GM12878 (cell line): ENCODE measurements at regions not wholly inside any gene's neighbourhood (a gene's known extent, or its start where the extent isn't known, plus 50 kb on each side); places are given as distances from the start of the nearest gene placed in this dataset.

Experiments used
- ATAC-seq: fragments of 200-7000 bp; cut with Tn5 transposase; 3 replicates; pipeline ENCODE4 v1.9.1; 2020; ENCODE audit warnings: mild to moderate bottlenecking, moderate library complexity
- BruUV-seq: library from RNA; stranded (reverse); fragments of 400-500 nt; replicated peaks from 2 replicates; lab custom pipeline; 2021; lab: Mats Ljungman, UMichigan
- CTCF ChIA-PET: fragments of 300-600 bp; sonication (Branson Sonifier 250); formaldehyde crosslinking; extraction: SDS; loops from one replicate; lab custom pipeline; 2021; ENCODE audit warnings: inconsistent platforms; lab: Yijun Ruan, JAX
- POLR2A ChIA-PET: fragments of 350-600 bp; formaldehyde crosslinking; extraction: SDS; loops from one replicate; lab custom pipeline; 2021; ENCODE audit warnings: inconsistent platforms; lab: Charles Lee
- RAD21 ChIA-PET: fragments of 300-600 bp; sonication (Branson Sonifier 250); formaldehyde crosslinking; loops from one replicate; lab custom pipeline; 2023; ENCODE audit warnings: antibody characterized with exemption; ENCODE audit not compliant: unreplicated experiment; lab: Charles Lee
- SMC1A ChIA-PET: fragments of 300-600 bp; sonication (Branson Sonifier 250); formaldehyde crosslinking; loops from one replicate; lab custom pipeline; 2023; ENCODE audit not compliant: unreplicated experiment, uncharacterized antibody; lab: Charles Lee
- DNase-seq: peaks from one replicate; pipeline ENCODE4 v3.0.0-alpha.2; 2011; ENCODE audit warnings: low read depth, low spot score
- FAIRE-seq: peaks from 3 replicates; lab custom pipeline; 2011; peaks lifted over from hg19 to GRCh38; lab: Jason Lieb, UNC
- H2AFZ ChIP-seq: 2 replicates; pipeline ENCODE4 v1.6.0; 2011; ENCODE audit warnings: low read depth, low read length, control low read depth; ENCODE audit not compliant: control insufficient read depth
- H3K27ac ChIP-seq: 2 replicates; pipeline ENCODE4 v1.5.1; 2011; ENCODE audit warnings: control low read depth; ENCODE audit not compliant: control insufficient read depth, insufficient read depth
- H3K27me3 ChIP-seq, 2 experiments: replicated peaks in 1 of 2; 2 replicates each; pipeline versions ENCODE4 v1.6.0 to v1.6.1; 2011; ENCODE audit warnings: low read length in 1 of 2; ENCODE audit not compliant: control insufficient read depth in 2 of 2, insufficient read depth in 2 of 2
- H3K36me3 ChIP-seq, 2 experiments: 2 replicates each; pipeline ENCODE4 v1.5.1; 2011; ENCODE audit warnings: low read length in 1 of 2; ENCODE audit not compliant: control insufficient read depth in 2 of 2, insufficient read depth in 2 of 2
- H3K4me1 ChIP-seq: 2 replicates; pipeline ENCODE4 v1.6.1; 2011; ENCODE audit warnings: mild to moderate bottlenecking, low read length, moderate library complexity, mixed read lengths; ENCODE audit not compliant: control insufficient read depth, insufficient read depth
- H3K4me2 ChIP-seq: 2 replicates; pipeline ENCODE4 v1.6.0; 2011; ENCODE audit warnings: control low read depth; ENCODE audit not compliant: control insufficient read depth, insufficient read depth
- H3K4me3 ChIP-seq: fragments of 200-600 bp; sonication (generic); 2 replicates; pipeline ENCODE4 v1.5.1; 2016
- H3K79me2 ChIP-seq: 2 replicates; pipeline ENCODE4 v1.6.0; 2011; ENCODE audit warnings: low read length; ENCODE audit not compliant: control insufficient read depth, insufficient read depth
- H3K9ac ChIP-seq: 2 replicates; pipeline ENCODE4 v1.8.0; 2011; ENCODE audit warnings: low read length, control low read depth, mixed read lengths; ENCODE audit not compliant: control insufficient read depth, insufficient read depth
- H3K9me3 ChIP-seq: replicated peaks from 3 replicates; pipeline ENCODE4 v1.5.1; 2011; ENCODE audit warnings: mild to moderate bottlenecking, low read length; ENCODE audit not compliant: control insufficient read depth, insufficient read depth
- H4K20me1 ChIP-seq: 2 replicates; pipeline ENCODE4 v1.6.0; 2011; ENCODE audit not compliant: control insufficient read depth, insufficient read depth
- MLLT1 ChIP-seq: fragments of 450-650 bp; IDR thresholded peaks from 2 replicates; pipeline ENCODE4 v1.6.1; 2016; ENCODE audit warnings: mild to moderate bottlenecking
- RAD21 ChIP-seq: IDR thresholded peaks from 2 replicates; pipeline ENCODE4 v1.6.1; 2011; ENCODE audit warnings: mild to moderate bottlenecking, low read depth, low read length, moderate library complexity; ENCODE audit not compliant: insufficient read depth
- RBBP5 ChIP-seq: fragments of 200-600 bp; sonication (generic); conservative IDR thresholded peaks from 2 replicates; pipeline ENCODE4 v1.6.1; 2016
- SMAD1 ChIP-seq: fragments of 450-650 bp; IDR thresholded peaks from 2 replicates; pipeline ENCODE4 v1.6.1; 2018; ENCODE audit warnings: mild to moderate bottlenecking, low read depth; ENCODE audit not compliant: partially characterized antibody
- WGBS: methylation state at CpG from one replicate; pipeline ENCODE4 v1.1.6; 2016; ENCODE audit warnings: low lambda C conversion rate; ENCODE audit not compliant: insufficient replicate concordance, insufficient coverage; ENCODE audit errors: missing lambda C conversion rate; 5-methylcytosine and 5-hydroxymethylcytosine counted together
- in situ Hi-C: fragments of 300-500 bp; cut with MboI; formaldehyde crosslinking; loops from 9 replicates; pipeline ENCODE4 v1.14.3; 2018; ENCODE audit warnings: mixed read lengths
- intact Hi-C: fragments of 100-400 bp; cut with micrococcal nuclease; formaldehyde crosslinking; loops from one replicate; pipeline ENCODE4 v1.14.2; 2022; ENCODE audit not compliant: unreplicated experiment

GRCh38 chr14:100440758-100441203, 117.6 kb downstream of the SLC25A47 start:
- no peak overlapping the region for H3K27ac ChIP-seq
- H3K36me3 ChIP-seq = no peaks in the 10 kb centered on the region
- BruUV-seq = no TSS peak
- ChIA-PET RAD21 (interaction anchor here (4.2 kb wide), 1 partner anchor 205 kb away, joined by 36 read pairs; no protein-coding TSS in a partner anchor), CTCF (interaction anchor here (1.0 to 5.8 kb wide), 7 partner anchors 15 to 215 kb away, joined by 3 to 67 read pairs (median 3); no protein-coding TSS in a partner anchor), POLR2A (no interaction called here), SMC1A (interaction anchor here (0.8 to 1.5 kb wide), 3 partner anchors 55 to 205 kb away, joined by 4 to 13 read pairs (median 4); no protein-coding TSS in a partner anchor)
- FAIRE-seq (no peak), ATAC-seq (no peak; the same call in 2 of the 3 replicates), DNase-seq (no peak)
- H3K4me1 ChIP-seq = no peaks in the 10 kb centered on the region
- no peak overlapping the region for H3K9ac ChIP-seq
- 89% methylated on average over 6 of the region's 6 CpGs for WGBS
- H3K79me2 ChIP-seq = no peaks in the 10 kb centered on the region
- in situ Hi-C loops (no loop called here), intact Hi-C loops (loop anchor here (2.0 kb wide), 1 partner anchor 204 kb away; no protein-coding TSS in a partner anchor)
- no peak overlapping the region for H2AFZ ChIP-seq
- no peak overlapping the region for H3K4me2 ChIP-seq
- no peak for TF ChIP-seq RBBP5
- TF ChIP-seq RAD21 = no peak
- TF ChIP-seq SMAD1 = no peak
- 0 out of 2 replicates have a peak, but pooled peaks have one; percentile 3 for TF ChIP-seq MLLT1
- H4K20me1 ChIP-seq = no peaks in the 10 kb centered on the region
- no peak overlapping the region for H3K4me3 ChIP-seq
- no peaks in the 10 kb centered on the region for H3K27me3 ChIP-seq
- no peaks in the 10 kb centered on the region for H3K9me3 ChIP-seq
